MM.1S (cell line): ENCODE measurements at regions not wholly inside any gene's neighbourhood (a gene's known extent, or its start where the extent isn't known, plus 50 kb on each side); places are given as distances from the start of the nearest gene placed in this dataset.

Source experiments
- CTCF ChIP-seq: fragments of 300-600 bp; sonication (generic); IDR thresholded peaks from 2 replicates; pipeline ENCODE4 v1.5.1; 2016; ENCODE audit warnings: antibody characterized with exemption, low read length, mixed read lengths
- EZH2 ChIP-seq: fragments of 300-600 bp; sonication (generic); optimal IDR thresholded peaks from 2 replicates; pipeline ENCODE3; 2017; ENCODE audit warnings: low read depth, mild to moderate bottlenecking, antibody characterized with exemption, low read length, mixed read lengths
- EZH2phosphoT487 ChIP-seq: fragments of 300-600 bp; sonication (generic); IDR thresholded peaks from 2 replicates; pipeline ENCODE4 v1.6.1; 2018; ENCODE audit warnings: antibody characterized with exemption, low read length

- TF ChIP-seq CTCF (no peak), EZH2phosphoT487 (no peak), EZH2 (no peak)
These were observed 84.6 kb upstream of the FREM2 start for GRCh38 chr13:38602266-38602665.
